ENCODE measurements at regions not wholly inside any gene's neighbourhood (a gene's known extent, or its start where the extent isn't known, plus 50 kb on each side); places are given as distances from the start of the nearest gene placed in this dataset.

DNA sequence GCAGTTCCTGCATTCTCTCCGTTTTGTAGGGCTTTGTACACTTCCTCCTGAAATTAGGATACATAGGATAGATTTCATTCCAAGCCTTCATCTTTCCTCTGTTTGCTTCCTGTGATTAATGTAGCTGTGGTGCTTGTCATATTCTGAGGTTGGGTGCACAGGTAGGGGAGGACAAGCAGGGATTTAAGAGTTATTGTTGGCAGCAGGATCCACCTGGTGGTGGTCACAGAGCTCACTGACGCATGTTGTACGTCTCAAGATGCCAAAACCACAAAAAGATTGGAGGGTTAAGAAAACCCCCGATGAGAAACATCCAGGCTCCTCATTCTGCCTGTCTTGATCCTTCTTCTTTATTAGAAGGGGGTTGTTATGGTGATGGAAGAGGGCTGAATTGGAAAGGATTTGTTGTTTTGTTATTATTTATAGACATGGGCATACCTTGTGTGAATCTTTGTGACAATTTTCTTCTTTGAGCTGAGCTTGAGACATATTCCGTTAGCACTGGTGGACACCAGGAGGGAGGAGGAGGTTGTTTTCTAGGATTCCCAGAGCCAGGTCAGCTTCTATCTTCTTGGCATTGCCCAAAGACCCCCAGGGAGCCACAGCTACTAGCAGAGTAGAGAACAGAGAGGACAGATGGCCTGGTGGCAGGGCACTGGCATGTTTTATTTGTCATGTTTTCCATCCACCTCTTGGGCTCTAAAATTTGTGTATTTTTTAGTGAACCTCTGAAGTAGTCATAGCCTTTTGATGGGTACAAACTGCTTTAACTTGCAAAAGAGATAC lies 57.7 kb upstream of the LARS2 start:
- no peak for DNase-seq (ENCODE audit: low spot score)

DNA sequence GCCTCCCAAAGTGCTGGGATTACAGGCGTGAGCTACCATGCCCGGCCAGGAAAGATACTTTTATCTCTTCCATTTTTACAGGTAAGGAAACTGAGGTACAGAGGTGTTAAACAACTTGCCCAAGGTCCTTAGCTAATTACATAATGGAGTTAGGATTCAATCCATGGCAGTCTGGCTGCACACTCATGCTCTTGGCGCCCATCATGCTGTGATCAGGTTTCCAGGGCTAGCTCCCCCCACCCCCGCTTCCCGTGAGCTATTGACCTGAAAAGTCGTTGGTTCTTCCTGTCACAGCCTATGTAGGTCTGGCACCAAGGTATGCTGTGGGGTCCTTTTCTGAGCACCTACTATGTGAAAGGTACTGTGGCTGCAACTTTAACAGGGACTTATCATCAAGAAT lies 55.9 kb upstream of the LARS2 start:
- no peak for DNase-seq (ENCODE audit: low spot score)

DNA sequence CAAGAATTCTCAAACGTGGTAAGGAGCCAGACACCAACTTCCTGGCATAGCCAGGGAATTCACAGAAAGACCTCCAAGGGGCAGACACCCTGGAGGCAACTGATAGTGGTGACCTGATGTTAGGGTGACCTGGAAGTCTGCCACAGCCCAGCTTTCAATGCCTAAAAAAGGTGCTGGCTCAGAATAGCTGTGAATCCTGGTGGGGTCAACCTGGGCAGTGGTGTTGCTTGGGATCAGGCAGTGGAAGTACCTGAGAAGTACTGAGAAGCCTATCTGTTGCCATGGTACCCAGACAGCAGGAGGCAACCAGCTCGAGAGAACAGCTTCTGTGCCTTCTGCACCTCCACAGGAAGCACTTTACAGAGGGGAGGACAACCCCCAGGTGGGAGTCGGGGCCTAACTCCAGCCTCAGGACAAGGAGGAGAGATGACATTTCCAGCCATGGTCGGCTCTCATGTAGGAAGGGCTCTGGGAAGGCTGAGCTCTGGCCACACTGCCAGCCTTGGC lies 55.4 kb upstream of the LARS2 start:
- DNase-seq (ENCODE audit: low spot score), result no peak

DNA sequence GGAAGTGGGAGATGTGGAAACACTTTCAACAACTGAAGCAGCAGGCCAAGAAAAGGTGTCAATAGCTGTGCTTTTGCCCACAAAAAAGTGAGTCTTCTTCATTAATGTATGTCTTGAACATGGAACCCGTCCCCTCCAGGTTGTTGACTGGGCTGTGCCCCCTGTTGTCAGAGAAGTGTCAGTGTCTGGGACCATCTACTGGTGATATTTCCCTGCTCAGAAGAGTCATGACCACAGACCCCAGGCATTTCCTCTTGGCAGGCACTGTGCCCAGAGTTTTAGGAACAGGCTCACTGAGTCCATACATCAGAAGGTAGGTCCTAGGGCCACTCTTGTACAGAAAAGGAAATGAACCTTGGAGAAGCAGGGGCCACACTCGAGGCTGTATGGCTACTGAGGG lies 54.8 kb upstream of the LARS2 start:
- DNase-seq (ENCODE audit: low spot score), result no peak

DNA sequence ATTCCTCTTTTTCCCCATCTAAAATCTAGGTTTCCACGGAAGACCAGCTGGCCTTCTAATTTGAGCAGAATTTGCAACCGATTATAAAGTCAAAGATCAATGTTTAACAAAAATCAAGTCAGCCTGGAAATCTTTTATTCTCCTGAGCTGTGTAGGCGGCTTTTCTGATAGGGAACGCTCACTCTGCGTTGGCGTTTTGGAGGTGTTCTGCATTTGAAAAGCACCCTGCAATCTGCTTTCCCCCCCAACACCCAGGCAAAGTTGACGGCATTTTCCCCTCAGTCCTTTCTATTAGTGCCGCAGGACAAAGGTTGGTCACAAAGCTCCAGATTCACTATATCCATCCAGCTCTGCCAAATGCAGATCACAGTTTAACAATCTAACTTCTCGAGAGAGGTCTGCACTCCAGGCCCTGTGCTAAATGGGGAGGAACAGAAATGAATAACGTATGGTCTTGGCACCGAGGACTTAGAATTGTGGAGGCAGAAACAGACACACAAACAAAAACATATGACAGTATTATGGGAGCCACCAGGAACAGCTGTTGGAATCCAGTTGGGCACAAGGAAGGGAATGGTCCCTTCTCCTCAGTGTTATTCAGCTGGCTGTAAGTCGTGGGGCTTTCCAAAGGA lies 50.4 kb upstream of the LARS2 start:
- no peak for DNase-seq (ENCODE audit: low spot score)

All from HT-29 (cell line).